ENCODE measurements at regions not wholly inside any gene's neighbourhood (a gene's known extent, or its start where the extent isn't known, plus 50 kb on each side); places are given as distances from the start of the nearest gene placed in this dataset.

- in situ Hi-C loops (cut with MboI; ENCODE audit: low pct_unique_long_range_greater_than_20kb, low sequenced_read_pairs, unreplicated experiment), result no loop called here
- DNase-seq (ENCODE audit: low spot score), result no peak
- no peak for TF ChIP-seq CTCF (IDR thresholded peaks at IDR 0.05; ENCODE audit: extremely low read depth, insufficient read depth, missing control alignments)
These were observed 137.2 kb upstream of the HS3ST1 start for GRCh38 chr4:11565899-11566298.

GRCh38 chr4:11565213-11565612, 136.5 kb upstream of the HS3ST1 start:
- in situ Hi-C loops (cut with MboI; ENCODE audit: low pct_unique_long_range_greater_than_20kb, low sequenced_read_pairs, unreplicated experiment), result no loop called here
- DNase-seq (ENCODE audit: low spot score), result no peak
- TF ChIP-seq CTCF (IDR thresholded peaks at IDR 0.05; ENCODE audit: extremely low read depth, insufficient read depth, missing control alignments), result no peak

GRCh38 chr4:11564021-11564420, 135.3 kb upstream of the HS3ST1 start:
- TF ChIP-seq CTCF (IDR thresholded peaks at IDR 0.05; ENCODE audit: extremely low read depth, insufficient read depth, missing control alignments), result no peak
- in situ Hi-C loops (cut with MboI; ENCODE audit: low pct_unique_long_range_greater_than_20kb, low sequenced_read_pairs, unreplicated experiment), result no loop called here
- no peak for DNase-seq (ENCODE audit: low spot score)

- no peak for TF ChIP-seq CTCF (IDR thresholded peaks at IDR 0.05; ENCODE audit: extremely low read depth, insufficient read depth, missing control alignments)
- no peak for DNase-seq (ENCODE audit: low spot score)
- in situ Hi-C loops (cut with MboI; ENCODE audit: low pct_unique_long_range_greater_than_20kb, low sequenced_read_pairs, unreplicated experiment), result no loop called here
These were observed 120.8 kb upstream of the HS3ST1 start for GRCh38 chr4:11549525-11549924.

GRCh38 chr4:11548597-11549082, 119.9 kb upstream of the HS3ST1 start:
- TF ChIP-seq CTCF (IDR thresholded peaks at IDR 0.05; ENCODE audit: extremely low read depth, insufficient read depth, missing control alignments), result no peak
- in situ Hi-C loops (cut with MboI; ENCODE audit: low pct_unique_long_range_greater_than_20kb, low sequenced_read_pairs, unreplicated experiment), result no loop called here
- DNase-seq (ENCODE audit: low spot score), result no peak

GRCh38 chr4:11546391-11547175, 117.9 kb upstream of the HS3ST1 start:
- DNase-seq (ENCODE audit: low spot score), result no peak
- no peak for TF ChIP-seq CTCF (IDR thresholded peaks at IDR 0.05; ENCODE audit: extremely low read depth, insufficient read depth, missing control alignments)
- in situ Hi-C loops (cut with MboI; ENCODE audit: low pct_unique_long_range_greater_than_20kb, low sequenced_read_pairs, unreplicated experiment), result no loop called here

Measured in GM13977 (cell line).